Mesendoderm (in vitro differentiated cells): ENCODE measurements at regions not wholly inside any gene's neighbourhood (a gene's known extent, or its start where the extent isn't known, plus 50 kb on each side); places are given as distances from the start of the nearest gene placed in this dataset.

Experiments
- DNase-seq: peaks from one replicate; pipeline ENCODE4 v3.0.0; 2013
- H2AK5ac ChIP-seq: 2 replicates; pipeline ENCODE4 v1.6.1; 2013; ENCODE audit warnings: low read length, inconsistent platforms
- H2BK120ac ChIP-seq: 2 replicates; pipeline ENCODE4 v1.6.1; 2013; ENCODE audit warnings: low read depth, mild to moderate bottlenecking, low read length, moderate library complexity, mixed read lengths
- H2BK15ac ChIP-seq: replicated peaks from 2 replicates; pipeline ENCODE4 v1.6.1; 2013; ENCODE audit warnings: low read depth, mild to moderate bottlenecking, moderate library complexity
- H2BK5ac ChIP-seq: 2 replicates; pipeline ENCODE4 v1.6.1; 2013; ENCODE audit warnings: low read length, inconsistent platforms
- H3K18ac ChIP-seq: 2 replicates; pipeline ENCODE4 v1.6.1; 2013; ENCODE audit warnings: mild to moderate bottlenecking, low read length, mixed read lengths
- H3K23ac ChIP-seq: one replicate; pipeline ENCODE4 v1.6.1; 2013; ENCODE audit warnings: low read length
- H3K27ac ChIP-seq: 2 replicates; pipeline ENCODE4 v1.5.1; 2013; ENCODE audit warnings: low read depth, mild to moderate bottlenecking, inconsistent platforms, low read length, moderate library complexity
- H3K27me3 ChIP-seq: 2 replicates; pipeline ENCODE4 v1.6.1; 2013; ENCODE audit warnings: low read length, control low read depth, mild to moderate bottlenecking, inconsistent platforms; ENCODE audit not compliant: insufficient read depth, poor library complexity
- H3K36me3 ChIP-seq: 2 replicates; pipeline ENCODE4 v1.6.1; 2013; ENCODE audit warnings: low read length, inconsistent platforms; ENCODE audit not compliant: control insufficient read depth, insufficient read depth
- H3K4ac ChIP-seq: one replicate; pipeline ENCODE4 v1.6.1; 2013; ENCODE audit warnings: low read depth, mild to moderate bottlenecking, low read length, moderate library complexity
- H3K4me1 ChIP-seq: 2 replicates; pipeline ENCODE4 v1.6.1; 2013; ENCODE audit warnings: low read depth, low read length, inconsistent platforms; ENCODE audit not compliant: control insufficient read depth
- H3K4me2 ChIP-seq: 2 replicates; pipeline ENCODE4 v1.6.1; 2013; ENCODE audit warnings: low read length
- H3K4me3 ChIP-seq: 2 replicates; pipeline ENCODE4 v1.5.1; 2013; ENCODE audit warnings: mild to moderate bottlenecking, low read length
- H3K56ac ChIP-seq: one replicate; pipeline ENCODE4 v1.6.1; 2013; ENCODE audit warnings: low read length
- H3K79me1 ChIP-seq: 2 replicates; pipeline ENCODE4 v1.6.1; 2013; ENCODE audit warnings: low read length, inconsistent platforms
- H3K79me2 ChIP-seq: 2 replicates; pipeline ENCODE4 v1.6.1; 2013; ENCODE audit warnings: mild to moderate bottlenecking, low read length; ENCODE audit not compliant: control insufficient read depth, insufficient read depth
- H3K9ac ChIP-seq: 2 replicates; pipeline ENCODE4 v1.6.1; 2013; ENCODE audit warnings: low read length, inconsistent platforms
- H4K5ac ChIP-seq: one replicate; pipeline ENCODE4 v1.6.1; 2013; ENCODE audit warnings: low read length
- H4K8ac ChIP-seq: one replicate; pipeline ENCODE4 v1.6.1; 2013; ENCODE audit warnings: low read depth, mild to moderate bottlenecking, control low read depth, low read length, moderate library complexity
- WGBS: extraction: QIAGEN DNeasy Blood & Tissue Kit; methylation state at CpG from one replicate; pipeline ENCODE4 v1.1.7; 2013; ENCODE audit warnings: low lambda C conversion rate, missing lambda C conversion rate; ENCODE audit not compliant: insufficient coverage; ENCODE audit errors: extremely low coverage; 5-methylcytosine and 5-hydroxymethylcytosine counted together

DNA sequence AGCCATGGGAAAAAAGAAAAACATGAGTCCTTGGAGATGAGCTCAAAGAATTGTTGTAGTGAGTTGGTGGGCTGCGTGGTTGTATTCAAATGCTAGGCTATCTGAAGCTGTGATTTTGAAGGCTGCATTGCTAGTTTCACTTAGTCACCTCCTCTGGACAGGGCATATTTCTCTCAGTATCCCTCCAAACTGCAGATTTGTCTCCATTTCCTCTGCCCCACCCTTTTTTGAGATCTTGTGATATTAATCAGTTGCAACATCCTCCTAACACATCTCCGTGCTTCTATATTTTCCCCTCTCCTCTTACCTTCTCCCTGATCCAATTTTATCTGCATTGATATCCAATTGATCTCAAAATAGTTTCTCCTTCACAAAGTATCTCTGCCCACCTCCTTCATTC lies 1048.0 kb upstream of the WWC1 start:
- Histone ChIP-seq H3K18ac (no peak overlapping the region), H3K56ac (no peak overlapping the region), H3K79me2 (no peaks in the 10 kb centered on the region), H3K36me3 (no peaks in the 10 kb centered on the region), H2BK5ac (no peak overlapping the region), H3K23ac (no peak overlapping the region), H4K8ac (no peak overlapping the region), H2BK120ac (no peak overlapping the region), H3K27ac (no peak overlapping the region), H3K9ac (no peak overlapping the region), H2AK5ac (no peak overlapping the region), H2BK15ac (no peak overlapping the region), H3K4me3 (no peak overlapping the region), H3K4me2 (no peak overlapping the region), H3K27me3 (no peaks in the 10 kb centered on the region), H4K5ac (no peak overlapping the region), H3K4ac (no peak overlapping the region), H3K79me1 (no peaks in the 10 kb centered on the region), H3K4me1 (no peaks in the 10 kb centered on the region)
- DNase-seq = no peak
- no CpG with 5 or more reads among the region's 2 CpGs for WGBS

- H3K18ac ChIP-seq = no peak overlapping the region
- no peaks in the 10 kb centered on the region for H3K4me1 ChIP-seq
- no peak overlapping the region for H2AK5ac ChIP-seq
- H3K27ac ChIP-seq = no peak overlapping the region
- no peak overlapping the region for H3K56ac ChIP-seq
- H3K4me3 ChIP-seq = no peak overlapping the region
- H3K79me2 ChIP-seq = no peaks in the 10 kb centered on the region
- H2BK120ac ChIP-seq = no peak overlapping the region
- no CpG with 5 or more reads among the region's 4 CpGs for WGBS
- no peak overlapping the region for H3K23ac ChIP-seq
- H3K4me2 ChIP-seq = no peak overlapping the region
- H4K8ac ChIP-seq = no peak overlapping the region
- H3K4ac ChIP-seq = no peak overlapping the region
- H3K36me3 ChIP-seq = no peaks in the 10 kb centered on the region
- H3K9ac ChIP-seq = no peak overlapping the region
- no peak overlapping the region for H4K5ac ChIP-seq
- H2BK5ac ChIP-seq = no peak overlapping the region
- H2BK15ac ChIP-seq = no peak overlapping the region
- H3K27me3 ChIP-seq = no peaks in the 10 kb centered on the region
- no peaks in the 10 kb centered on the region for H3K79me1 ChIP-seq
- DNase-seq = peak; percentile 68
These were observed 1046.9 kb upstream of the WWC1 start for GRCh38 chr5:167244583-167244982.

- Histone ChIP-seq H2BK15ac (no peak overlapping the region), H3K36me3 (no peaks in the 10 kb centered on the region), H2BK5ac (no peak overlapping the region), H2BK120ac (no peak overlapping the region), H3K4me3 (no peak overlapping the region), H3K9ac (no peak overlapping the region), H3K18ac (no peak overlapping the region), H3K4me2 (no peak overlapping the region), H3K56ac (no peak overlapping the region), H3K4me1 (no peaks in the 10 kb centered on the region), H3K27ac (no peak overlapping the region), H3K27me3 (no peaks in the 10 kb centered on the region), H3K79me2 (no peaks in the 10 kb centered on the region), H3K79me1 (no peaks in the 10 kb centered on the region), H3K23ac (no peak overlapping the region), H3K4ac (no peak overlapping the region), H4K5ac (no peak overlapping the region), H4K8ac (no peak overlapping the region), H2AK5ac (no peak overlapping the region)
- WGBS = no CpG with 5 or more reads among the region's 1 CpG
- DNase-seq = peak; percentile 61
These were observed 1045.6 kb upstream of the WWC1 start for GRCh38 chr5:167245868-167246267.

- H3K36me3 ChIP-seq = no peaks in the 10 kb centered on the region
- no peak overlapping the region for H3K56ac ChIP-seq
- no peak overlapping the region for H3K23ac ChIP-seq
- no peaks in the 10 kb centered on the region for H3K79me1 ChIP-seq
- no peaks in the 10 kb centered on the region for H3K4me1 ChIP-seq
- no peak overlapping the region for H2BK120ac ChIP-seq
- H4K8ac ChIP-seq = no peak overlapping the region
- no peak overlapping the region for H3K4ac ChIP-seq
- H2BK5ac ChIP-seq = no peak overlapping the region
- H2AK5ac ChIP-seq = no peak overlapping the region
- no peak overlapping the region for H3K4me3 ChIP-seq
- no peak overlapping the region for H3K9ac ChIP-seq
- no peak overlapping the region for H2BK15ac ChIP-seq
- no peak overlapping the region for H3K27ac ChIP-seq
- no peak for DNase-seq
- no peak overlapping the region for H4K5ac ChIP-seq
- H3K27me3 ChIP-seq = no peaks in the 10 kb centered on the region
- no peak overlapping the region for H3K18ac ChIP-seq
- H3K4me2 ChIP-seq = no peak overlapping the region
- H3K79me2 ChIP-seq = no peaks in the 10 kb centered on the region
- no CpG with 5 or more reads among the region's 4 CpGs for WGBS
These were observed 1043.6 kb upstream of the WWC1 start for GRCh38 chr5:167247816-167248215.

DNA sequence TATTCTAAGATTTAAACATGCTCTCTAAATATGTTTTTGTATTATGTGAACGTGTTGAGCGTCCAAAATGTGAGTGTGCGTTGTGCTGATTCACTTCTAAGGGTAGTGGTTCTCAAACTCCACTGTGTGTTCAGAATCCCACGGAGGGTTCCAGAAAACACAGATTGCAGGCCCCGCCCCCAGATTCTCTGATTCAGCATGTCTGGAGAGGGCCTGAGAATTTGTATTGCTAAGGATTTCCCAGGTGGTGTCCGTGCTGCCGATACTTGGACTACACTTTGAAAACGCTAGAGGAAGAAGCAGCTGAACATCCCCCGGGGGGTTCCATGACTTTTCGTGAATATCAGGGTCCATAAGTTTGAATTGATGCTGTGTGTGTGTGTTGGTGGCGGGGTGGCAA lies 1043.2 kb upstream of the WWC1 start:
- H3K4ac ChIP-seq = no peak overlapping the region
- no peaks in the 10 kb centered on the region for H3K36me3 ChIP-seq
- no peaks in the 10 kb centered on the region for H3K27me3 ChIP-seq
- no peak overlapping the region for H3K27ac ChIP-seq
- WGBS = 100% methylated on average over 2 of the region's 11 CpGs
- H2BK15ac ChIP-seq = no peak overlapping the region
- no peaks in the 10 kb centered on the region for H3K4me1 ChIP-seq
- H3K18ac ChIP-seq = no peak overlapping the region
- no peak overlapping the region for H2AK5ac ChIP-seq
- H2BK120ac ChIP-seq = no peak overlapping the region
- H3K23ac ChIP-seq = no peak overlapping the region
- no peak overlapping the region for H4K8ac ChIP-seq
- H3K56ac ChIP-seq = no peak overlapping the region
- H3K4me3 ChIP-seq = no peak overlapping the region
- H3K79me1 ChIP-seq = no peaks in the 10 kb centered on the region
- no peak overlapping the region for H2BK5ac ChIP-seq
- H3K79me2 ChIP-seq = no peaks in the 10 kb centered on the region
- H4K5ac ChIP-seq = no peak overlapping the region
- no peak overlapping the region for H3K4me2 ChIP-seq
- H3K9ac ChIP-seq = no peak overlapping the region
- no peak for DNase-seq

- Histone ChIP-seq H3K4me2 (no peak overlapping the region), H3K27ac (no peak overlapping the region), H4K8ac (no peak overlapping the region), H3K27me3 (no peaks in the 10 kb centered on the region), H2AK5ac (no peak overlapping the region), H3K23ac (no peak overlapping the region), H2BK15ac (no peak overlapping the region), H3K36me3 (no peaks in the 10 kb centered on the region), H3K18ac (no peak overlapping the region), H3K56ac (no peak overlapping the region), H3K4me3 (no peak overlapping the region), H3K9ac (no peak overlapping the region), H2BK5ac (no peak overlapping the region), H4K5ac (no peak overlapping the region), H3K4ac (no peak overlapping the region), H2BK120ac (no peak overlapping the region), H3K79me2 (no peaks in the 10 kb centered on the region), H3K4me1 (no peaks in the 10 kb centered on the region), H3K79me1 (no peaks in the 10 kb centered on the region)
- no CpG with 5 or more reads among the region's 4 CpGs for WGBS
- DNase-seq = no peak
These were observed 1040.4 kb upstream of the WWC1 start for GRCh38 chr5:167250996-167251395.
